Gastrocnemius medialis (tissue), 4 donors: ENCODE measurements at regions not wholly inside any gene's neighbourhood (a gene's known extent, or its start where the extent isn't known, plus 50 kb on each side); places are given as distances from the start of the nearest gene placed in this dataset.

Experiments used
- POLR2A ChIP-seq, 2 donors: fragments of 450-650 bp; IDR thresholded peaks; one replicate each; pipeline ENCODE4 v1.6.1; 2017; ENCODE audit warnings: antibody characterized with exemption in 2 of 2, mild to moderate bottlenecking in 2 of 2, moderate library complexity in 2 of 2
- TF ChIP-seq, protein P1 (sequence below), 5 experiments: fragments of 450-650 bp in 3 of 5; fragments of 200-600 bp in 2 of 5; sonication (generic) in 2 of 5; IDR thresholded peaks in 4 of 5; conservative IDR thresholded peaks in 1 of 5; 1 replicate in 4 of 5; 2 replicates in 1 of 5; pipeline ENCODE4 v1.5.1; 2016 to 2019; ENCODE audit warnings: antibody characterized with exemption in 5 of 5, mild to moderate bottlenecking in 3 of 5, moderate library complexity in 3 of 5

GRCh38 chr5:81834021-81834660 lies 83.2 kb upstream of the SSBP2 start:
- TF ChIP-seq, protein P1, sequence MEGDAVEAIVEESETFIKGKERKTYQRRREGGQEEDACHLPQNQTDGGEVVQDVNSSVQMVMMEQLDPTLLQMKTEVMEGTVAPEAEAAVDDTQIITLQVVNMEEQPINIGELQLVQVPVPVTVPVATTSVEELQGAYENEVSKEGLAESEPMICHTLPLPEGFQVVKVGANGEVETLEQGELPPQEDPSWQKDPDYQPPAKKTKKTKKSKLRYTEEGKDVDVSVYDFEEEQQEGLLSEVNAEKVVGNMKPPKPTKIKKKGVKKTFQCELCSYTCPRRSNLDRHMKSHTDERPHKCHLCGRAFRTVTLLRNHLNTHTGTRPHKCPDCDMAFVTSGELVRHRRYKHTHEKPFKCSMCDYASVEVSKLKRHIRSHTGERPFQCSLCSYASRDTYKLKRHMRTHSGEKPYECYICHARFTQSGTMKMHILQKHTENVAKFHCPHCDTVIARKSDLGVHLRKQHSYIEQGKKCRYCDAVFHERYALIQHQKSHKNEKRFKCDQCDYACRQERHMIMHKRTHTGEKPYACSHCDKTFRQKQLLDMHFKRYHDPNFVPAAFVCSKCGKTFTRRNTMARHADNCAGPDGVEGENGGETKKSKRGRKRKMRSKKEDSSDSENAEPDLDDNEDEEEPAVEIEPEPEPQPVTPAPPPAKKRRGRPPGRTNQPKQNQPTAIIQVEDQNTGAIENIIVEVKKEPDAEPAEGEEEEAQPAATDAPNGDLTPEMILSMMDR (IDR thresholded peaks at IDR 0.05 in 4 of 5, conservative IDR thresholded peaks at IDR 0.05 in 1 of 5): no peak
- TF ChIP-seq POLR2A (IDR thresholded peaks at IDR 0.05): no peak
